IMR-90 (cell line): ENCODE measurements at regions not wholly inside any gene's neighbourhood (a gene's known extent, or its start where the extent isn't known, plus 50 kb on each side); places are given as distances from the start of the nearest gene placed in this dataset.

ENCODE experiments used
- CEBPB ChIP-seq: IDR thresholded peaks from 2 replicates; pipeline ENCODE4 v1.6.1; 2012; ENCODE audit warnings: low read depth, low read length, improper control_type of control experiment
- CHD1 ChIP-seq: IDR thresholded peaks from 2 replicates; pipeline ENCODE4 v1.6.1; 2012; ENCODE audit warnings: low read depth, low read length, improper control_type of control experiment
- CTCF ChIP-seq: conservative IDR thresholded peaks from 2 replicates; pipeline ENCODE4 v1.5.1; 2012; ENCODE audit warnings: mild to moderate bottlenecking, low read depth, low read length, improper control_type of control experiment
- POLR2A ChIP-seq: IDR thresholded peaks from 2 replicates; pipeline ENCODE4 v1.6.1; 2012; ENCODE audit warnings: mild to moderate bottlenecking, low read depth, low read length
- RAD21 ChIP-seq: IDR thresholded peaks from 2 replicates; pipeline ENCODE4 v1.6.1; 2012; ENCODE audit warnings: low read length, improper control_type of control experiment
- SMC3 ChIP-seq: fragments of 150-350 bp; IDR thresholded peaks from 2 replicates; pipeline ENCODE4 v1.6.1; 2016; ENCODE audit warnings: low read depth, mild to moderate bottlenecking, antibody characterized with exemption, low read length, moderate library complexity

GRCh38 chr3:176521531-176522175 is 675.6 kb downstream of the TBL1XR1 start:
- TF ChIP-seq CHD1 (no peak), POLR2A (no peak), CTCF (no peak), CEBPB (no peak), RAD21 (no peak), SMC3 (no peak)
